NCI-H2171 treated with DMSO at 0.1 percent for 48 hours (cell line): ENCODE measurements at regions not wholly inside any gene's neighbourhood (a gene's known extent, or its start where the extent isn't known, plus 50 kb on each side); places are given as distances from the start of the nearest gene placed in this dataset.
"Not testable (repeated sequence)": the region's sequence is repeated elsewhere in the genome, so short reads cannot be mapped to it uniquely, and the experiment has no call there.

ENCODE experiments used
- DNase-seq: peaks from one replicate; lab custom pipeline; 2025; lab: John Stamatoyannopoulos, UW

GRCh38 chr6:102761872-102762271 lies 1368.4 kb downstream of the GRIK2 start:
- DNase-seq: no peak

DNA sequence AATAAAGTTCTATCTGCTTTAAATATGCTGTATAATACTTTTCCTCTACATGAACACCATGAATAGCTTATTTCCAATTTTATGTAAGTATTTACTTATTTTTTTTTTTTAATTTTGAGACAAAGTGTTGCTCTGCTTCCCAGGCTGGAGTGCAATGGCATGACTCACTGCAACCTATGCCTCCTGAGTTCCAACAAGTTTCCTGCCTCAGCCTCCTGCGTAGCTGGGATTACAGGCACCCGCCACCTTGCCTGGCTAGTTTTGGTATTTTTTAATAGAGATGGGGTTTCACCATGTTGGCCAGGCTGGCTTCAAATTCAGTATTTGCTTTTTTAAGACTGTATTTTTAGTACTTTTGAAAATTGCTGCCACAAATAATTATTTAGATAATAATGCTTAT lies 1365.9 kb downstream of the GRIK2 start:
- no peak for DNase-seq

DNA sequence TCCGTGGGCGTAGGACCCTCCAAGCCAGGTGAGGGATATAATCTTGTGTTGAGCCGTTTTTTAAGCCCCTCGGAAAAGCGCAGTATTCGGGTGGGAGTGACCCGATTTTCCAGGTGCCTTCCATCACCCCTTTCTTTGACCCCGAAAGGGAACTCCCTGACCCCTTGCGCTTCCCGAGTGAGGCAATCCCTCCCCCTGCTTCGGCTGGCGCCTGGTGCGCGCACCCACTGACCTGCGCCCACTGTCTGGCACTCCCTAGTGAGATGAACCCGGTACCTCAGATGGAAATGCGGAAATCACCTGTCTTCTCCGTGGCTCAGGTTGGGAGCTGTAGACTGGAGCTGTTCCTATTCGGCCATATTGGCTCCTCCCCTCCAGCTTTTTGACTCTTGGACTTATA lies 1365.0 kb downstream of the GRIK2 start:
- not testable (repeated sequence) for DNase-seq

DNA sequence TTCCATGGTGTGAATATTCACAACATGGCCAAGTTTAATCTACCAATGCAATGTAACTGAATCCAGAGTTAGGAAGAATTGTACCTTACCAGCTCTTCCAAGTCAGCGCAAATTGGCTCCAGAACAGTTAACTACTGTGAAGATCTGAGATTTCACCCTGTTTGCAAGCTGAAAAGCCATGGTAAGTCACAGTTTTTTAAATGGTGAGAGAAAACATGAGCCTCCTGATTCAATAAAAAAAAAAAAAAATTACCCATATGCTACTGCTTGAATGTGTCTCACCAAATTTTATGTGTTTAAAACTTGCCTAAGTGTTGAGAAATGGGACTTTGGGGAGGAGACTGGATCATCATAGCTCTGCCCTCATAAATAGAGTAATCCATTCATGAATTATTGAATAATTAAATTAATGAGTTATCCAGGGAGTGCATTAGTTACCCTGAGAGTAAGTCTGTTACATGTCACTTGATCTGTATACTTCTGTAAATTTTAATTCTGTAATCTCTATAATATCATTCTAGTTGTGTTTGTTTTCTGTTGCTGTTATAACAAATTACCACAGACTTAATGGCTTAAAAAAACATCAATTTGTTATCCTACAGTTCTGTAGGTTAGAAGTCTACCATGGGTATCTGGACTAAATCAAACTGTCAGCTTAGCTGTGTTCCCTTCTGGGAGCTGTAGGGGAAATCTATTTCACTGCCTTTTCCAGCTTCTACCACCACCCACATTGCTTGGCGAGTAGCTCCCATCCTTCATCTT lies 1355.9 kb downstream of the GRIK2 start:
- no peak for DNase-seq

GRCh38 chr6:102746941-102747340 lies 1353.4 kb downstream of the GRIK2 start:
- DNase-seq: no peak

DNA sequence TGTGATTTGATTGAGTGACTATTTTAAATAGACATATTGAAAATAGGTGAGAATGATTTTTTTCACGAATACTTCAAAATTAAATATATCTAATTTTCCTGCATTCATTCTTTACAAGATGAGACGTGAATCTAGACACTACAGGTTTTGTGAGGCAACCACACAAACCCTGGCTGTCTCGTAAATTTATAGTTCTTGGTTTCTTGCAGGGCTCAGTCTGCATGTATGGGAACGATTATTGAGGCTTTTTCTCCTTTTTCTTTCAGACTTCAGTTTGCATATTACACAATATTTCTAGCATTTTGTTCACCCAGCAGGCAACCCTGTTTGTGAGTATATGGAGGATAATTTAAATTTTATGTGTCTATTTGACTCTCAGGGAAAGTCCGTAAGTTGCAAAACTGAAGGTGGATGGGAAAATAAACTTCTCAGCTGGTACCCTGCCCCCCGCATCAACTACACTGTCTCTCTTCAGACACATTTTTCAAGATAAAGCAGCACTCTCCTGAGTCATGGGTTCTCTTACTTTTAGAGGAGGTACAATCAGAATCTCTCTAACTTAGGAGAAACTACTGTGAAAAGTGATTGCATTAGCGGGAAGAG lies 1349.3 kb downstream of the GRIK2 start:
- DNase-seq: no peak

GRCh38 chr6:102742028-102742427 lies 1348.5 kb downstream of the GRIK2 start:
- DNase-seq: peak; percentile 7

- DNase-seq: no peak
Measured at GRCh38 chr6:102736941-102737368, 1343.4 kb downstream of the GRIK2 start.

- DNase-seq: no peak
Measured at GRCh38 chr6:102732898-102733297, 1339.4 kb downstream of the GRIK2 start.

DNA sequence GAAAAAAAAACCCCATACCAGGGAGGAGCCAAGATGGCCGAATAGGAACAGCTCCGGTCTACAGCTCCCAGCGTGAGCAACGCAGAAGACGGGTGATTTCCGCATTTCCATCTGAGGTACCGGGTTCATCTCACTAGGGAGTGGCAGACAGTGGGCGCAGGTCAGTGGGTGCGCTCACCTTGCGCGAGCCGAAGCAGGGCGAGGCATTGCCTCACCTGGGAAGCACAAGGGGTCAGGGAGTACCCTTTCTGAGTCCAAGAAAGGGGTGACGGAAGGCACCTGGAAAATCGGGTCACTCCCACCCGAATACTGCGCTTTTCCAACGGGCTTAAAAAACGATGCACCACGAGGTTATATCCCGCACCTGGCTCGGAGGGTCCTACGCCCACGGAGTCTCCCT lies 1328.6 kb downstream of the GRIK2 start:
- not testable (repeated sequence) for DNase-seq

GRCh38 chr6:102717737-102718456 lies 1324.4 kb downstream of the GRIK2 start:
- DNase-seq: no peak

DNA sequence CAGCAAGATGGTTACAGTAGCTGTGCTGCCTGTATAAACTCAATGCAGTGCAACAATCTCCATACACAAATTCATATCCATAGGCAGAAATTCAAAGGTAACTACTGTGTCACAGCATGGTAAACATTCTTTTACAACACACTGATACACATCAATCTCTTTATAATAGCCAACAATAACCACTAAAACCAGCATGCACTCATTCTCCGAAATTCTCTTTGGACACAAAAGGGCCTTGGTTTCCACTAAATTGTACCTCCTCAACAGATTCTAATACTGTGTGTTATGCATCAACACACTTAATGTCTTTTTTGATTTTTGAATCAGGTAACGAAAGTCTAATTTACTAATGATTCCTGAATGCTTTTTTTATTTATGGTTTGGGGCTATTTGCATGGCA lies 1323.7 kb downstream of the GRIK2 start:
- no peak for DNase-seq

DNA sequence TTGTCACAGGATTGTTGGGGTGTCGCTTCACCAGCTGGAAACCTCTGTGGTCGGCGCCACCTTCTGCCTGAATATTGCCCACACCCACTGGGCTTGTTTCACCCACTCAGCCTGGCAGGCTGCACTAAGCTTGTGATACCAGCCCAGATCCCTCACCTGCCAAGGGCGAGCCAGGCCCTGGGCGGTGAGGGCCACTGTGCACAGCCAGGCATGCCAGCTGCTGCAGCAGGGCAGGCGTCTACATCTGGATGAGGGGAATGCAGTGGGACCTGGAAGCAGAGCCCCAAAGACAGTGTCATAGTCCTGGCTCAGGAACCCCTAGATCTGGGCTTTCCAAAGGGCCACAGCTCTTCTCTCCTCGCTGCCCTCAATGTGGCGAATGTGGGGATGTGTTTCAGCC lies 1307.5 kb downstream of the GRIK2 start:
- DNase-seq: no peak

DNA sequence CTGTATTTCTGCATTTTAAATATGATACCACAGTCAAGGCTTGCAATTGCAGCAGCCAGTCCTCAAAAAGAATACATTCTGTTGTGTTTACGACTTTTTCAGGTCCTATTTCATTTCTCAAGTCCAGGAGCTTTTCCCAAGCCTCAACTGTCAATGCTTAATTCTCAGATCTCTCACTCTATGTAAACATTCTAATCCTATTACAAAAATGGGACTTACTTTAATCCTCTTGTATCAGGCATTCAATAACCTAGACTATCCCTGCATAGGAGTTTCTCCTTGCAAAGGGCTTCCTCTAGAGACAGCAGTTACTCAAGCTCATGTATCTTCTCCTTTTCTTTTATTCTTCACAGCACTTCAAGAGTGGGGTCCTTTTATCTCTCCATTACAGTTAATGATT lies 1293.0 kb downstream of the GRIK2 start:
- DNase-seq: no peak

DNA sequence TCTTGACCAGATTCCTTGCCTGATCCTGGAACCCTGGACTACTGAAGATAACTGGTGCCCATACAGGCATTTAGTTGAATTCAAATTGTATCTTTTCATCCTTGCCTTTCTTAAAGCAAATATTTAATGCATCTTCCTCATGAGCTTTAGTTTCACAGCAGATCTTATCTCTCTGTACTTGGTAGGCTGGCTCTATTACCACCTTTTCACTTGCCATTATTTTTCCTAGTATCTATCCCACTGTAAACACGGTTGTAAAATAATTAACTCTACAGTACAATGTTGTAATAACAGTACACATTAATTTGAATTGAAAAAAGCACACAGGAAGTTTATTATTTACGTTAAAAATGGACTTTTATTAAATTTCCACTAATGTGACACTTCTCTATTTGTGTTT lies 1286.9 kb downstream of the GRIK2 start:
- DNase-seq: no peak

- DNase-seq: no peak
Measured at GRCh38 chr6:102679865-102680264, 1286.4 kb downstream of the GRIK2 start.

DNA sequence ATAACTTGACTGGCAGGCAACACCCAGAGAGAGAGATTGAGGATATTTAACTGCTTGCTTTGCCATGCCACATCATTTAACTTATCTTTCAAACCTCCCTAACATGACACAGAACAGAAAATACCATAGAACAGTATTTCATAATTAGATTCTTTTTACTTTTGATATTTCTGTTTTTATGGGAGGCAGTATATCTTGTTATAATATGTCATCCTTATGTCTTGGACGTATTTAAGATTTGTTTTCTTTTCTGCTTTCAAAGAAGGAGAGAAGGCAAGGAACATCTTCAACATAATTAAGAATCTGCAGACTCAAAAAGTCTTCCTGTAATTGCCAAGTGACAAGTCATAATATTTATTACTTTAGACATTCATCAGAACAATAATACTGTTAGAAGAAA lies 1283.7 kb downstream of the GRIK2 start:
- DNase-seq: no peak

- no peak for DNase-seq
Measured at GRCh38 chr6:102670735-102671134, 1277.2 kb downstream of the GRIK2 start.

- no peak for DNase-seq
Measured at GRCh38 chr6:102662851-102663250, 1269.3 kb downstream of the GRIK2 start.

GRCh38 chr6:102660303-102660702 lies 1266.8 kb downstream of the GRIK2 start:
- no peak for DNase-seq

DNA sequence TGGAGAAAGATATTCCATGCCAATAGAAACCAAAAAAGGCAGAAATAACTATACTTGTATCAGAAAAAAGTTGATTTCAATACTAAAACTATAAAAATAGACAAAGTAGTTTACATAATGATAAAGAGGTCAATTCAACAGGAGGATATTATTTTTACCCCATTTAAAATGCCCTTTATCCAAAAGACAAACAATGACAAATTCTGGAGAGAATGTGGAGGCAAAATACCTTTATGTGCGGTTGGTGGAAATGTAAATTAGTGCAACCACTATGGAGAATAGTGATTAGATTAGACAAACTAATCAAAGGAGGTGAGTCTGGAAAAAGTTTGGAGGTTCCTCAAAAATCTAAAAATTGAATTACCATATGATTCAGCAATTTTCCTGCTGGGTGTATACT lies 1262.3 kb downstream of the GRIK2 start:
- no peak for DNase-seq

DNA sequence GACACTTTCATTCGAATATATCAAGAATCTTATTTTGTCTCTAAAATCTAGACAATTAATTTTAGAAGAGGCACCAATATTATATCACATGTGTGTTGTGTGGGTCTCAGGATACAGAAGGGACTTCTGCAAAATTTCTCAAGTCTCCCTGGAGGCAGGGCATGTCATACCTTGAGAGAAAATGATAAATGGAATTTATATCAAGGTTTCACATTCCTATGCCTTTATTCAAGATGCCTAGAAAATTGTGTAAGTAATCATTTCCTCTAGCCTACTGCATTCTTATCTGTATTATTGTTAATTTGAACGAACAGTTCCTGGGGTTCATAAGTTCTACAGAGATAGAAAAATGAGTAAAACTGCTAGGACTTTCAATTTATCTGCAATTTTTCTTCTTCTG lies 1247.9 kb downstream of the GRIK2 start:
- no peak for DNase-seq

DNA sequence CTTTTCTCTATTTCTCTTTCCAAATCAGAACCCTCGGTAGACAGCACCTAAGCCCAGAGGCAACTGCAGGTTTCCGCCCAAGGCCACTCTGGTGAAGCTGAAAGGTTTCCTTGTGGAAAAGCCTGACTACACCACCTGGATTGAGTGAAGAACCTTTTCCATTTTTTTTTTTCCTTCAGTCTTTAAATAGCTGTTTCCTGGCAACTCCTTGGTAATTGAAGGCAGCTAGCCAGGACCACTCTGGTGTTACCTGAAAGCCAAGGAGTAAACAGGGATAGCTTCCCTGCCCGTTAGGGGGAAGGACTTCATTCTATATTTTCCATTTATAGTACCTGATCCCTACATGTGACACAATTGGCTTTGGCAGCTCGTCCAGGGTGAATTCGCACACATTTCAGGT lies 1238.4 kb downstream of the GRIK2 start:
- DNase-seq: no peak
